ENCODE measurements at regions not wholly inside any gene's neighbourhood (a gene's known extent, or its start where the extent isn't known, plus 50 kb on each side); places are given as distances from the start of the nearest gene placed in this dataset.

DNA sequence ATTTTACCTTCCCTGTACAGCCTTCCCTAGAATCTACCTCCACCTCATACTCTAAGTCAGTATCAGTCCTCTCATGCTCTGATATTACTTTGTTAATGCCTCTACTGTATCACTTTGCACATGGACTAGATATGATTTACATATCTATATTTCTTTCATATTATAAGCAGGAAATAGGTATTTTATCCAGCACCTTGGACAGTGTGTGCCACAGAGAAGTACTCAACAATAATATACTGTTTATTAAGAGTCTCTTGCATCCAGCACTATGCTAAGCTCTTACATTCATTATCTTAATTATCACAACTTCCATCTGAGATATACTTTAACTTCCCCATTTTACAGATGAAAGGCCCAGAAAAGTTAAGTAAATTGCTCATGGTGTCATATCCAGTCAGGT is 247.9 kb upstream of the DAB1 start:
- no peaks in the 10 kb centered on the region for H3K36me3 ChIP-seq (ENCODE audit: control insufficient read depth, insufficient read depth, low read length)
- H3K4me3 ChIP-seq (replicated peaks; ENCODE audit: low read depth, low read length): no peak overlapping the region
- DNase-seq (ENCODE audit: extremely low read depth, insufficient read length): no peak
- H3K27me3 ChIP-seq (replicated peaks; ENCODE audit: control insufficient read depth, insufficient read depth, low read length): no peaks in the 10 kb centered on the region
- no peak for TF ChIP-seq CTCF (IDR thresholded peaks at IDR 0.05; ENCODE audit: insufficient read depth, low read length, poor library complexity, severe bottlenecking)

GRCh38 chr1:57659804-57660203 is 235.9 kb upstream of the DAB1 start:
- no peaks in the 10 kb centered on the region for H3K27me3 ChIP-seq (replicated peaks; ENCODE audit: control insufficient read depth, insufficient read depth, low read length)

GRCh38 chr1:57655161-57655560 is 231.3 kb upstream of the DAB1 start:
- Histone ChIP-seq H3K27me3 (replicated peaks; ENCODE audit: control insufficient read depth, insufficient read depth, low read length) (no peaks in the 10 kb centered on the region), H3K4me3 (replicated peaks; ENCODE audit: low read depth, low read length) (no peak overlapping the region), H3K36me3 (ENCODE audit: control insufficient read depth, insufficient read depth, low read length) (no peaks in the 10 kb centered on the region)
- no peak for TF ChIP-seq CTCF (IDR thresholded peaks at IDR 0.05; ENCODE audit: insufficient read depth, low read length, poor library complexity, severe bottlenecking)
- no peak for DNase-seq (ENCODE audit: extremely low read depth, insufficient read length)

More at GRCh38 chr1:57659804-57660203, 235.9 kb upstream of the DAB1 start:
- no peak for TF ChIP-seq CTCF (IDR thresholded peaks at IDR 0.05; ENCODE audit: insufficient read depth, low read length, poor library complexity, severe bottlenecking)
- DNase-seq (ENCODE audit: extremely low read depth, insufficient read length): no peak
- no peaks in the 10 kb centered on the region for H3K36me3 ChIP-seq (ENCODE audit: control insufficient read depth, insufficient read depth, low read length)
- H3K4me3 ChIP-seq (replicated peaks; ENCODE audit: low read depth, low read length): no peak overlapping the region

- Histone ChIP-seq H3K4me3 (replicated peaks; ENCODE audit: low read depth, low read length) (no peak overlapping the region), H3K36me3 (ENCODE audit: control insufficient read depth, insufficient read depth, low read length) (no peaks in the 10 kb centered on the region), H3K27me3 (replicated peaks; ENCODE audit: control insufficient read depth, insufficient read depth, low read length) (no peaks in the 10 kb centered on the region)
- TF ChIP-seq CTCF (IDR thresholded peaks at IDR 0.05; ENCODE audit: insufficient read depth, low read length, poor library complexity, severe bottlenecking): no peak
- no peak for DNase-seq (ENCODE audit: extremely low read depth, insufficient read length)
Observed at GRCh38 chr1:57644667-57645066, 220.8 kb upstream of the DAB1 start.

GRCh38 chr1:57638239-57638638 is 214.4 kb upstream of the DAB1 start:
- no peaks in the 10 kb centered on the region for H3K36me3 ChIP-seq (ENCODE audit: control insufficient read depth, insufficient read depth, low read length)
- no peak for TF ChIP-seq CTCF (IDR thresholded peaks at IDR 0.05; ENCODE audit: insufficient read depth, low read length, poor library complexity, severe bottlenecking)

GRCh38 chr1:57637155-57637554 is 213.3 kb upstream of the DAB1 start:
- no peak for TF ChIP-seq CTCF (IDR thresholded peaks at IDR 0.05; ENCODE audit: insufficient read depth, low read length, poor library complexity, severe bottlenecking)
- DNase-seq (ENCODE audit: extremely low read depth, insufficient read length): no peak
- Histone ChIP-seq H3K4me3 (replicated peaks; ENCODE audit: low read depth, low read length) (no peak overlapping the region), H3K27me3 (replicated peaks; ENCODE audit: control insufficient read depth, insufficient read depth, low read length) (no peaks in the 10 kb centered on the region), H3K36me3 (ENCODE audit: control insufficient read depth, insufficient read depth, low read length) (no peaks in the 10 kb centered on the region)

More at GRCh38 chr1:57638239-57638638, 214.4 kb upstream of the DAB1 start:
- Histone ChIP-seq H3K4me3 (replicated peaks; ENCODE audit: low read depth, low read length) (no peak overlapping the region), H3K27me3 (replicated peaks; ENCODE audit: control insufficient read depth, insufficient read depth, low read length) (no peaks in the 10 kb centered on the region)
- no peak for DNase-seq (ENCODE audit: extremely low read depth, insufficient read length)

All from GM06990 (cell line).